ENCODE measurements at regions not wholly inside any gene's neighbourhood (a gene's known extent, or its start where the extent isn't known, plus 50 kb on each side); places are given as distances from the start of the nearest gene placed in this dataset.

DNA sequence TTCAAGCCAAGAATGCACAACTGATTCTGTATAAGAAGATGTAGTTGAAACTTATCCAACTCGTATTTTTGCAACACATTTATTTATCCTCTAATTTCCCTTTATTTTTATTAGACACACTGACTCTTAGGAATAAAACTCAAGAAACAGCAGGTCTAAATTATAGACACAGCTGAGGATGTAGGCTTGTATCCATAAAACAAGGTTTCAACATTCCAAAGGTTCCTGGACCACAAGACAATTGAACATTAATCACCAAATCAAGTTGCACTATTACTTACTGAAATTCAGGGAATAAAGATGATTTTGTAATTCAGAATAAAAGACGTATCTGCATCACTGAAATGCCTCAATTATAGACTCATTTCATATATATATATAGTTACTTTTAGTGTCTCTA, 683.5 kb upstream of the GRIA3 start:
- Histone ChIP-seq H3K9me3 (no peaks in the 10 kb centered on the region), H3K27me3 (ENCODE audit: insufficient read depth in 3 of 3, low read length in 2 of 3) (no peaks in the 10 kb centered on the region), H3K4me3 (no peak overlapping the region), H3K4me1 (no peaks in the 10 kb centered on the region), H3K36me3 (ENCODE audit: insufficient read depth in 1 of 2, low read depth in 1 of 2) (no peaks in the 10 kb centered on the region), H3K27ac (no peak overlapping the region)
- ATAC-seq, result no peak
- intact Hi-C loops (cut with DNase I), result no loop called here
- TF ChIP-seq, protein P1, sequence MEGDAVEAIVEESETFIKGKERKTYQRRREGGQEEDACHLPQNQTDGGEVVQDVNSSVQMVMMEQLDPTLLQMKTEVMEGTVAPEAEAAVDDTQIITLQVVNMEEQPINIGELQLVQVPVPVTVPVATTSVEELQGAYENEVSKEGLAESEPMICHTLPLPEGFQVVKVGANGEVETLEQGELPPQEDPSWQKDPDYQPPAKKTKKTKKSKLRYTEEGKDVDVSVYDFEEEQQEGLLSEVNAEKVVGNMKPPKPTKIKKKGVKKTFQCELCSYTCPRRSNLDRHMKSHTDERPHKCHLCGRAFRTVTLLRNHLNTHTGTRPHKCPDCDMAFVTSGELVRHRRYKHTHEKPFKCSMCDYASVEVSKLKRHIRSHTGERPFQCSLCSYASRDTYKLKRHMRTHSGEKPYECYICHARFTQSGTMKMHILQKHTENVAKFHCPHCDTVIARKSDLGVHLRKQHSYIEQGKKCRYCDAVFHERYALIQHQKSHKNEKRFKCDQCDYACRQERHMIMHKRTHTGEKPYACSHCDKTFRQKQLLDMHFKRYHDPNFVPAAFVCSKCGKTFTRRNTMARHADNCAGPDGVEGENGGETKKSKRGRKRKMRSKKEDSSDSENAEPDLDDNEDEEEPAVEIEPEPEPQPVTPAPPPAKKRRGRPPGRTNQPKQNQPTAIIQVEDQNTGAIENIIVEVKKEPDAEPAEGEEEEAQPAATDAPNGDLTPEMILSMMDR (IDR thresholded peaks at IDR 0.05), result no peak
- WGBS, 3 donors, result 64 to 66% (median 65%) methylated on average over 2 of the region's 2 CpGs
- no peak for DNase-seq

DNA sequence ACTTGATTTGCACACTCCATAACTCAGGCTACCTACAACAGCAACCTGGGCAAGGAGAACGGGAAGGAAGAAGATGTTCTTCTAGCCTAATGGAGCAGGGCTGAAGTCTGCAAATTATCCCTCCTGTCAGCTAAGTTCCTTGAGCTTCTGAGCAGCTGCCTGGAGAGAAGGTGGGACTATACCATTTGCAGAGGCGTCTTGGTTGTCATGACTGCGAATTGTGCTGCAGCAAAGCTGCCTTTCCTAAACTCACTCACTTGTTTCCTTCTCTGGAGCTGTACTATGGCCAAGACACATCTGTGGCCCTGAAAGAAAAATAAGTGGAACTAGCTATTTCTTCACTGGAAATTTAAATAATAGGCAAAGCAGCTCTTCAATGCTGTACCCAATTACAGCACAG, 682.4 kb upstream of the GRIA3 start:
- intact Hi-C loops (cut with DNase I), result no loop called here
- ATAC-seq (no peak), DNase-seq (no peak)
- TF ChIP-seq, protein P1 (IDR thresholded peaks at IDR 0.05), result no peak
- WGBS, 3 donors, result 46 to 67% (median 62%) methylated on average over 3 of the region's 3 CpGs
- no peak overlapping the region for H3K4me3 ChIP-seq
- no peaks in the 10 kb centered on the region for H3K9me3 ChIP-seq
- no peaks in the 10 kb centered on the region for H3K36me3 ChIP-seq (ENCODE audit: insufficient read depth in 1 of 2, low read depth in 1 of 2)
- no peak overlapping the region for H3K27ac ChIP-seq
- no peaks in the 10 kb centered on the region for H3K4me1 ChIP-seq
- no peaks in the 10 kb centered on the region for H3K27me3 ChIP-seq (ENCODE audit: insufficient read depth in 3 of 3, low read length in 2 of 3)

DNA sequence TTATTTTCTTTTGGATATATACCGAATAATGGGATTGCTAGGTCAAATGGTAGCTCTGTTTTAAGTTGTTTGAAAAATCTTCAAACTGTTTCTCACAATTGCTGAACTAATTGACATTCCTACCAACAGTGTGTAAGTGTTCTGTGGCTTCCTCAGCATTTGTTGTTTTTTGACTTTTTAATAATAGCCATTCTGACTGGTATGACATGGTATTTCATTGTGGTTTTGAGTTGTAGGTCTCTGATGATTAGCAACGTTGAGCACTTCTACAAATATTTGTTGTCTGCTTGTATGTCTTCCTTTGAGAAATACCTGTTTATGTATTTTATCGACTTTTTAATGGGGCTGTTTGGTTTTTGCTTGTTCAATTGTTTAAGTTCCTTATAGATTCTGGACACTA, 680.1 kb upstream of the GRIA3 start:
- no peak overlapping the region for H3K27ac ChIP-seq
- TF ChIP-seq, protein P1 (IDR thresholded peaks at IDR 0.05), result no peak
- H3K27me3 ChIP-seq (ENCODE audit: insufficient read depth in 3 of 3, low read length in 2 of 3), result no peaks in the 10 kb centered on the region
- no peaks in the 10 kb centered on the region for H3K9me3 ChIP-seq
- H3K4me3 ChIP-seq, result no peak overlapping the region
- intact Hi-C loops (cut with DNase I), result no loop called here
- H3K4me1 ChIP-seq, result no peaks in the 10 kb centered on the region
- DNase-seq (no peak), ATAC-seq (no peak)
- no peaks in the 10 kb centered on the region for H3K36me3 ChIP-seq (ENCODE audit: insufficient read depth in 1 of 2, low read depth in 1 of 2)
- 60 to 83% (median 81%) methylated on average over 3 of the region's 3 CpGs for WGBS, 3 donors

DNA sequence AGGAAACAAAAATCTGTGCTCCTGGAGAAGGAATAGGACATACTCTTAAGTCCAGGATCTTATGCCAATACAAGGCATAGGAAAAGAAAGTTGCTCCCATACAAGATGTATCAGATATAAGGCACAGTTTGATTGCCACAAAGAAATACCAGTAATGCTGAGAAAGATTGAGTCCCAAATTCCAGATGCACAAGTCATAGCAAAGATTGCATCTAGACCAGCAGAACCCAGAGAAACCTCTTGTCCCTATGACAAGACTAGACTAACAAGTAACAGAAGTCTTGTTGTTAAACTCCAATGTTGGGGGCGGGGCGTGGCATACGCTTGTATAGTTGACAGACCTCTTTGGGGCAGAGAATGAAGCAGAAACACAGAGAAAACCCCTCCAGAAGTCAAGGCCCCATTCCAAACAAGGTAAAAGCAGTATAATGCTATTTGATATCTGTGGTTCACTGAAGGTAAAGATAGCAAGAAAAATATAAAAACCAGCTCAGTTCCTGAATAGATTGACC, 671.5 kb upstream of the GRIA3 start:
- WGBS, 3 donors, result 71 to 88% (median 80%) methylated on average over 3 of the region's 3 CpGs
- H3K9me3 ChIP-seq, result peaks cover under 1% of the 10 kb centered on the region
- no peaks in the 10 kb centered on the region for H3K27me3 ChIP-seq (ENCODE audit: insufficient read depth in 3 of 3, low read length in 2 of 3)
- intact Hi-C loops (cut with DNase I), result no loop called here
- ATAC-seq, result no peak
- TF ChIP-seq, protein P1 (IDR thresholded peaks at IDR 0.05), result no peak
- no peak for DNase-seq
- no peaks in the 10 kb centered on the region for H3K36me3 ChIP-seq (ENCODE audit: insufficient read depth in 1 of 2, low read depth in 1 of 2)
- H3K4me1 ChIP-seq, result no peaks in the 10 kb centered on the region
- H3K4me3 ChIP-seq, result no peak overlapping the region
- H3K27ac ChIP-seq, result no peak overlapping the region

GRCh38 chrX:122517786-122518185, 666.3 kb upstream of the GRIA3 start:
- TF ChIP-seq, protein P1 (IDR thresholded peaks at IDR 0.05), result no peak
- Histone ChIP-seq H3K27me3 (ENCODE audit: insufficient read depth in 3 of 3, low read length in 2 of 3) (no peaks in the 10 kb centered on the region), H3K27ac (no peak overlapping the region), H3K36me3 (ENCODE audit: insufficient read depth in 1 of 2, low read depth in 1 of 2) (no peaks in the 10 kb centered on the region), H3K9me3 (peaks cover 7% of the 10 kb centered on the region), H3K4me3 (no peak overlapping the region), H3K4me1 (no peaks in the 10 kb centered on the region)
- no peak for DNase-seq
- no peak for ATAC-seq
- intact Hi-C loops (cut with DNase I), result no loop called here
